Hepatocyte (in vitro differentiated cells): ENCODE measurements at regions not wholly inside any gene's neighbourhood (a gene's known extent, or its start where the extent isn't known, plus 50 kb on each side); places are given as distances from the start of the nearest gene placed in this dataset.

Source experiments
- CTCF ChIP-seq: fragments of 200-600 bp; sonication (generic); IDR thresholded peaks from 2 replicates; pipeline ENCODE4 v1.5.1; 2016; ENCODE audit warnings: antibody characterized with exemption, mild to moderate bottlenecking; ENCODE audit not compliant: poor library complexity
- EZH2 ChIP-seq: fragments of 200-600 bp; sonication (generic); IDR thresholded peaks from 2 replicates; pipeline ENCODE4 v1.6.1; 2016; ENCODE audit warnings: antibody characterized with exemption, mild to moderate bottlenecking, borderline replicate concordance
- EZH2phosphoT487 ChIP-seq: fragments of 200-600 bp; sonication (generic); IDR thresholded peaks from one replicate; pipeline ENCODE4 v1.6.1; 2018; ENCODE audit warnings: antibody characterized with exemption, mild to moderate bottlenecking, low read depth, moderate library complexity; ENCODE audit not compliant: unreplicated experiment, severe bottlenecking

DNA sequence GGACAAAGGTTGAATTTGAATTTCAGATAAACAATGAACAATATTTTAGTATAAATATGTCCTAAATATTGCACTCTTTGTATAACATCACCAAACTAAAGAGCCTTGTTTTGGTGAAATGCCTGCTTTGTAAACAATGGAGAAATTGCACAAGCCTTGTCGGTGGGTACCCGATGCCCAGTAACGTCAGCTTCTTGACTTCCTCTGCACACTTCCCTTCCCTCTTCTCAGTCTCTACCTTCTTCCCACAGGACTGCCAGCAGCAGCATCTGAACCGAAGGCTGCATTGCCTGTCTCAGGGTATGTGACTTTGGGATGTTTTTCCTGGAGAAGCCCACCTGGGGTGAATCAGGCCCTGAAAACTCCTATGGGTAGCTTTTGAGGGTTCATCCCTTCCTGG is 113.9 kb downstream of the UTP18 start:
- no peak for TF ChIP-seq CTCF
- no peak for TF ChIP-seq EZH2phosphoT487
- no peak for TF ChIP-seq EZH2
